GM12878 (cell line): ENCODE measurements at regions not wholly inside any gene's neighbourhood (a gene's known extent, or its start where the extent isn't known, plus 50 kb on each side); places are given as distances from the start of the nearest gene placed in this dataset.

Source experiments
- ATAC-seq: fragments of 200-7000 bp; cut with Tn5 transposase; 3 replicates; pipeline ENCODE4 v1.9.1; 2020; ENCODE audit warnings: mild to moderate bottlenecking, moderate library complexity
- BruUV-seq: library from RNA; stranded (reverse); fragments of 400-500 nt; replicated peaks from 2 replicates; lab custom pipeline; 2021; lab: Mats Ljungman, UMichigan
- CTCF ChIA-PET: fragments of 300-600 bp; sonication (Branson Sonifier 250); formaldehyde crosslinking; extraction: SDS; loops from one replicate; lab custom pipeline; 2021; ENCODE audit warnings: inconsistent platforms; lab: Yijun Ruan, JAX
- POLR2A ChIA-PET: fragments of 350-600 bp; formaldehyde crosslinking; extraction: SDS; loops from one replicate; lab custom pipeline; 2021; ENCODE audit warnings: inconsistent platforms; lab: Charles Lee
- RAD21 ChIA-PET: fragments of 300-600 bp; sonication (Branson Sonifier 250); formaldehyde crosslinking; loops from one replicate; lab custom pipeline; 2023; ENCODE audit warnings: antibody characterized with exemption; ENCODE audit not compliant: unreplicated experiment; lab: Charles Lee
- SMC1A ChIA-PET: fragments of 300-600 bp; sonication (Branson Sonifier 250); formaldehyde crosslinking; loops from one replicate; lab custom pipeline; 2023; ENCODE audit not compliant: unreplicated experiment, uncharacterized antibody; lab: Charles Lee
- DNase-seq: peaks from one replicate; pipeline ENCODE4 v3.0.0-alpha.2; 2011; ENCODE audit warnings: low read depth, low spot score
- FAIRE-seq: peaks from 3 replicates; lab custom pipeline; 2011; peaks lifted over from hg19 to GRCh38; lab: Jason Lieb, UNC
- H2AFZ ChIP-seq: 2 replicates; pipeline ENCODE4 v1.6.0; 2011; ENCODE audit warnings: low read depth, low read length, control low read depth; ENCODE audit not compliant: control insufficient read depth
- H3K27ac ChIP-seq: 2 replicates; pipeline ENCODE4 v1.5.1; 2011; ENCODE audit warnings: control low read depth; ENCODE audit not compliant: control insufficient read depth, insufficient read depth
- H3K27me3 ChIP-seq, 2 experiments: replicated peaks in 1 of 2; 2 replicates each; pipeline versions ENCODE4 v1.6.0 to v1.6.1; 2011; ENCODE audit warnings: low read length in 1 of 2; ENCODE audit not compliant: control insufficient read depth in 2 of 2, insufficient read depth in 2 of 2
- H3K36me3 ChIP-seq, 2 experiments: 2 replicates each; pipeline ENCODE4 v1.5.1; 2011; ENCODE audit warnings: low read length in 1 of 2; ENCODE audit not compliant: control insufficient read depth in 2 of 2, insufficient read depth in 2 of 2
- H3K4me1 ChIP-seq: 2 replicates; pipeline ENCODE4 v1.6.1; 2011; ENCODE audit warnings: mild to moderate bottlenecking, low read length, moderate library complexity, mixed read lengths; ENCODE audit not compliant: control insufficient read depth, insufficient read depth
- H3K4me2 ChIP-seq: 2 replicates; pipeline ENCODE4 v1.6.0; 2011; ENCODE audit warnings: control low read depth; ENCODE audit not compliant: control insufficient read depth, insufficient read depth
- H3K4me3 ChIP-seq: fragments of 200-600 bp; sonication (generic); 2 replicates; pipeline ENCODE4 v1.5.1; 2016
- H3K79me2 ChIP-seq: 2 replicates; pipeline ENCODE4 v1.6.0; 2011; ENCODE audit warnings: low read length; ENCODE audit not compliant: control insufficient read depth, insufficient read depth
- H3K9ac ChIP-seq: 2 replicates; pipeline ENCODE4 v1.8.0; 2011; ENCODE audit warnings: low read length, control low read depth, mixed read lengths; ENCODE audit not compliant: control insufficient read depth, insufficient read depth
- H3K9me3 ChIP-seq: replicated peaks from 3 replicates; pipeline ENCODE4 v1.5.1; 2011; ENCODE audit warnings: mild to moderate bottlenecking, low read length; ENCODE audit not compliant: control insufficient read depth, insufficient read depth
- H4K20me1 ChIP-seq: 2 replicates; pipeline ENCODE4 v1.6.0; 2011; ENCODE audit not compliant: control insufficient read depth, insufficient read depth
- BACH1 ChIP-seq: fragments of 450-650 bp; IDR thresholded peaks from 2 replicates; pipeline ENCODE4 v1.6.1; 2017; ENCODE audit warnings: mild to moderate bottlenecking, borderline replicate concordance
- CTCF ChIP-seq, 3 experiments: IDR thresholded peaks in 2 of 3; conservative IDR thresholded peaks in 1 of 3; 2 replicates each; pipeline ENCODE4 v1.5.1; 2011; ENCODE audit warnings: low read depth in 3 of 3, low read length in 3 of 3, mild to moderate bottlenecking in 3 of 3, control low read depth in 2 of 3, moderate library complexity in 2 of 3, inconsistent platforms in 1 of 3, mixed read lengths in 1 of 3; ENCODE audit not compliant: control insufficient read depth in 2 of 3, insufficient read depth in 1 of 3; ENCODE audit errors: extremely low read depth in 1 of 3
- FOXM1 ChIP-seq: IDR thresholded peaks from 2 replicates; pipeline ENCODE4 v1.6.1; 2012; ENCODE audit warnings: low read depth, mild to moderate bottlenecking, inconsistent platforms, low read length, moderate library complexity
- HDAC6 ChIP-seq: fragments of 200-600 bp; sonication (generic); IDR thresholded peaks from one replicate; pipeline ENCODE4 v1.8.0; 2017; ENCODE audit warnings: antibody characterized with exemption; ENCODE audit not compliant: unreplicated experiment
- KLF5 ChIP-seq: fragments of 450-650 bp; IDR thresholded peaks from 2 replicates; pipeline ENCODE4 v1.6.1; 2014; ENCODE audit warnings: mild to moderate bottlenecking; ENCODE audit not compliant: partially characterized antibody
- NFYA ChIP-seq: IDR thresholded peaks from 2 replicates; pipeline ENCODE4 v1.6.1; 2011; ENCODE audit warnings: low read depth, mild to moderate bottlenecking, low read length, improper control_type of control experiment, borderline replicate concordance
- RUNX3 ChIP-seq: IDR thresholded peaks from 2 replicates; pipeline ENCODE4 v1.6.1; 2012; ENCODE audit warnings: low read length, inconsistent platforms
- ZNF217 ChIP-seq: fragments of 450-650 bp; IDR thresholded peaks from 2 replicates; pipeline ENCODE4 v1.6.1; 2017; ENCODE audit warnings: antibody characterized with exemption, mild to moderate bottlenecking
- WGBS: methylation state at CpG from one replicate; pipeline ENCODE4 v1.1.6; 2016; ENCODE audit warnings: low lambda C conversion rate; ENCODE audit not compliant: insufficient replicate concordance, insufficient coverage; ENCODE audit errors: missing lambda C conversion rate; 5-methylcytosine and 5-hydroxymethylcytosine counted together
- in situ Hi-C: fragments of 300-500 bp; cut with MboI; formaldehyde crosslinking; loops from 9 replicates; pipeline ENCODE4 v1.14.3; 2018; ENCODE audit warnings: mixed read lengths
- intact Hi-C: fragments of 100-400 bp; cut with micrococcal nuclease; formaldehyde crosslinking; loops from one replicate; pipeline ENCODE4 v1.14.2; 2022; ENCODE audit not compliant: unreplicated experiment
- TF ChIP-seq, protein P1 (sequence below): fragments of 450-650 bp; IDR thresholded peaks from 2 replicates; pipeline ENCODE4 v1.6.1; 2018; ENCODE audit warnings: mild to moderate bottlenecking, low read depth, moderate library complexity; ENCODE audit not compliant: partially characterized antibody
- TF ChIP-seq, protein P2 (sequence below): IDR thresholded peaks from 2 replicates; pipeline ENCODE4 v1.6.1; 2011; ENCODE audit warnings: low read depth, mild to moderate bottlenecking, low read length, moderate library complexity, borderline replicate concordance; ENCODE audit errors: extremely low read depth

DNA sequence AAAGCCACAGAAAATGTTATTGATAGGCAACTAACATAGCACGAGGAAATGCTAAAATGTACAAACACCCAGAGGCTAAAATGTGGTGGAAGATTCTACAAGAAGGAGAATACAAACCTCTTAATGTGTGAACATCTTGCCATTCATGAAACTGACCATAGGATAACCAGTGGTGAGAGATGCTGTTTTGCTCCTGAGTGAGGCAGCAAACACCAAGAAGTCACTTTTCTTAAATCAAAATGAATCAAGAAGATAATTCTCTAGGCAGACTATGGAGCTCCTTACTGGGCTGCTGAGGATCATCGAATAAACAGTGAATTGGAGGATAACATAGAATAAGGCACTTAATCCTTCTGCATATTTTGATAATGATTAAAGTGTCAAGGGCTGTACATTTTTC lies 375.4 kb upstream of the SLITRK6 start:
- no TSS peak for BruUV-seq
- no peak overlapping the region for H3K9ac ChIP-seq
- H2AFZ ChIP-seq: no peak overlapping the region
- H3K27me3 ChIP-seq: no peaks in the 10 kb centered on the region
- no peaks in the 10 kb centered on the region for H4K20me1 ChIP-seq
- ChIA-PET SMC1A (no interaction called here), CTCF (no interaction called here), POLR2A (no interaction called here), RAD21 (no interaction called here)
- DNase-seq (no peak), FAIRE-seq (no peak), ATAC-seq (no peak)
- no peaks in the 10 kb centered on the region for H3K36me3 ChIP-seq
- intact Hi-C loops: no loop called here
- H3K79me2 ChIP-seq: no peaks in the 10 kb centered on the region
- no peaks in the 10 kb centered on the region for H3K9me3 ChIP-seq
- H3K27ac ChIP-seq: no peak overlapping the region
- H3K4me2 ChIP-seq: no peak overlapping the region
- in situ Hi-C loops: no loop called here
- H3K4me1 ChIP-seq: no peaks in the 10 kb centered on the region
- H3K4me3 ChIP-seq: no peak overlapping the region
- WGBS: 6% methylated on average over 2 of the region's 2 CpGs
- TF ChIP-seq CTCF (IDR thresholded peaks at IDR 0.05 in 2 of 3, conservative IDR thresholded peaks at IDR 0.05 in 1 of 3; ENCODE audit: control insufficient read depth in 2 of 3, extremely low read depth in 1 of 3, insufficient read depth in 1 of 3, low read depth in 3 of 3, low read length in 3 of 3) (no peak; a peak in 1 of 6 replicates), ZNF217 (no peak), HDAC6 (no peak)

- 5% methylated on average over 3 of the region's 3 CpGs for WGBS
- TF ChIP-seq FOXM1 (no peak), RUNX3 (no peak), BACH1 (no peak), NFYA (no peak), KLF5 (no peak)
- TF ChIP-seq, protein P1, sequence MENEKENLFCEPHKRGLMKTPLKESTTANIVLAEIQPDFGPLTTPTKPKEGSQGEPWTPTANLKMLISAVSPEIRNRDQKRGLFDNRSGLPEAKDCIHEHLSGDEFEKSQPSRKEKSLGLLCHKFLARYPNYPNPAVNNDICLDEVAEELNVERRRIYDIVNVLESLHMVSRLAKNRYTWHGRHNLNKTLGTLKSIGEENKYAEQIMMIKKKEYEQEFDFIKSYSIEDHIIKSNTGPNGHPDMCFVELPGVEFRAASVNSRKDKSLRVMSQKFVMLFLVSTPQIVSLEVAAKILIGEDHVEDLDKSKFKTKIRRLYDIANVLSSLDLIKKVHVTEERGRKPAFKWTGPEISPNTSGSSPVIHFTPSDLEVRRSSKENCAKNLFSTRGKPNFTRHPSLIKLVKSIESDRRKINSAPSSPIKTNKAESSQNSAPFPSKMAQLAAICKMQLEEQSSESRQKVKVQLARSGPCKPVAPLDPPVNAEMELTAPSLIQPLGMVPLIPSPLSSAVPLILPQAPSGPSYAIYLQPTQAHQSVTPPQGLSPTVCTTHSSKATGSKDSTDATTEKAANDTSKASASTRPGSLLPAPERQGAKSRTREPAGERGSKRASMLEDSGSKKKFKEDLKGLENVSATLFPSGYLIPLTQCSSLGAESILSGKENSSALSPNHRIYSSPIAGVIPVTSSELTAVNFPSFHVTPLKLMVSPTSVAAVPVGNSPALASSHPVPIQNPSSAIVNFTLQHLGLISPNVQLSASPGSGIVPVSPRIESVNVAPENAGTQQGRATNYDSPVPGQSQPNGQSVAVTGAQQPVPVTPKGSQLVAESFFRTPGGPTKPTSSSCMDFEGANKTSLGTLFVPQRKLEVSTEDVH: no peak
- TF ChIP-seq, protein P2, sequence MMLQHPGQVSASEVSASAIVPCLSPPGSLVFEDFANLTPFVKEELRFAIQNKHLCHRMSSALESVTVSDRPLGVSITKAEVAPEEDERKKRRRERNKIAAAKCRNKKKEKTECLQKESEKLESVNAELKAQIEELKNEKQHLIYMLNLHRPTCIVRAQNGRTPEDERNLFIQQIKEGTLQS: no peak
These were observed 373.7 kb upstream of the SLITRK6 start for GRCh38 chr13:86172961-86173360.

More at GRCh38 chr13:86172961-86173360, 373.7 kb upstream of the SLITRK6 start:
- H3K9me3 ChIP-seq: no peaks in the 10 kb centered on the region
- H3K79me2 ChIP-seq: no peaks in the 10 kb centered on the region
- H2AFZ ChIP-seq: no peak overlapping the region
- POLR2A ChIA-PET: no interaction called here
- DNase-seq: no peak
- no peak overlapping the region for H3K9ac ChIP-seq
- no peak overlapping the region for H3K4me3 ChIP-seq
- in situ Hi-C loops: no loop called here
- no peak overlapping the region for H3K27ac ChIP-seq
- H3K4me2 ChIP-seq: no peak overlapping the region
- RAD21 ChIA-PET: no interaction called here
- BruUV-seq: no TSS peak
- no peaks in the 10 kb centered on the region for H4K20me1 ChIP-seq
- H3K36me3 ChIP-seq: no peaks in the 10 kb centered on the region
- H3K4me1 ChIP-seq: no peaks in the 10 kb centered on the region
- SMC1A ChIA-PET: no interaction called here
- CTCF ChIA-PET: interaction anchor here (0.6 kb wide), 2 partner anchors 143 to 1570 kb away, joined by 3 to 4 read pairs; no protein-coding TSS in a partner anchor
- no peak for FAIRE-seq
- ATAC-seq: no peak
- intact Hi-C loops: no loop called here
- H3K27me3 ChIP-seq: no peaks in the 10 kb centered on the region
